Gastrocnemius medialis (tissue), 4 donors: ENCODE measurements at regions not wholly inside any gene's neighbourhood (a gene's known extent, or its start where the extent isn't known, plus 50 kb on each side); places are given as distances from the start of the nearest gene placed in this dataset.
A peak's percentile ranks its signal among the peaks of the same experiment; 100 is the strongest.

Experiments
- ATAC-seq, 2 donors: fragments of 150-250 bp; one replicate each; pipeline ENCODE4 v1.9.1; 2016
- DNase-seq, 2 donors: peaks; one replicate each; pipeline ENCODE4 v3.0.0-alpha.2; 2019
- H3K27ac ChIP-seq, 4 donors: fragments of 200-600 bp; sonication (generic); 1 replicate in 1 of 4; 2 replicates in 3 of 4; pipeline ENCODE4 v1.5.1; 2016 to 2018; ENCODE audit warnings: mild to moderate bottlenecking in 2 of 4, moderate library complexity in 1 of 4
- H3K27me3 ChIP-seq, 3 donors: fragments of 200-600 bp; sonication (generic) in 2 of 3; 1 replicate in 1 of 3; 2 replicates in 2 of 3; pipeline versions ENCODE4 v1.5.1 to v1.6.0; 2016 to 2019; ENCODE audit warnings: mild to moderate bottlenecking in 1 of 3, moderate library complexity in 1 of 3
- H3K36me3 ChIP-seq, 2 donors: fragments of 200-600 bp; sonication (generic) in 1 of 2; one replicate each; pipeline ENCODE4 v1.5.1; 2017 to 2018
- H3K4me1 ChIP-seq, 2 donors: fragments of 200-600 bp; sonication (generic) in 1 of 2; one replicate each; pipeline ENCODE4 v1.5.1; 2016 to 2017; ENCODE audit warnings: mild to moderate bottlenecking in 2 of 2
- H3K4me3 ChIP-seq, 4 donors: fragments of 200-600 bp; sonication (generic) in 3 of 4; 1 replicate in 1 of 4; 2 replicates in 3 of 4; pipeline ENCODE4 v1.5.1; 2016 to 2019; ENCODE audit warnings: mild to moderate bottlenecking in 2 of 4
- H3K9me3 ChIP-seq, 3 donors: fragments of 200-600 bp; sonication (generic) in 2 of 3; 1 replicate in 1 of 3; 2 replicates in 2 of 3; pipeline ENCODE4 v1.5.1; 2016 to 2019
- POLR2A ChIP-seq, 2 donors: fragments of 450-650 bp; IDR thresholded peaks; one replicate each; pipeline ENCODE4 v1.6.1; 2017; ENCODE audit warnings: antibody characterized with exemption in 2 of 2, mild to moderate bottlenecking in 2 of 2, moderate library complexity in 2 of 2
- in situ Hi-C, 4 donors: fragments of 200-750 bp; cut with MboI; loops; one replicate each; pipeline versions ENCODE4 v1.15.0 to v1.8.0; 2017; ENCODE audit warnings: low sequenced_read_pairs in 4 of 4
- intact Hi-C: fragments of 100-400 bp; cut with DNase I; formaldehyde crosslinking; loops from one replicate; pipeline ENCODE4 v1.15.1; 2023; ENCODE audit warnings: low total_unique reads
- TF ChIP-seq, protein P1 (sequence below), 5 experiments: fragments of 450-650 bp in 3 of 5; fragments of 200-600 bp in 2 of 5; sonication (generic) in 2 of 5; IDR thresholded peaks in 4 of 5; conservative IDR thresholded peaks in 1 of 5; 1 replicate in 4 of 5; 2 replicates in 1 of 5; pipeline ENCODE4 v1.5.1; 2016 to 2019; ENCODE audit warnings: antibody characterized with exemption in 5 of 5, mild to moderate bottlenecking in 3 of 5, moderate library complexity in 3 of 5

DNA sequence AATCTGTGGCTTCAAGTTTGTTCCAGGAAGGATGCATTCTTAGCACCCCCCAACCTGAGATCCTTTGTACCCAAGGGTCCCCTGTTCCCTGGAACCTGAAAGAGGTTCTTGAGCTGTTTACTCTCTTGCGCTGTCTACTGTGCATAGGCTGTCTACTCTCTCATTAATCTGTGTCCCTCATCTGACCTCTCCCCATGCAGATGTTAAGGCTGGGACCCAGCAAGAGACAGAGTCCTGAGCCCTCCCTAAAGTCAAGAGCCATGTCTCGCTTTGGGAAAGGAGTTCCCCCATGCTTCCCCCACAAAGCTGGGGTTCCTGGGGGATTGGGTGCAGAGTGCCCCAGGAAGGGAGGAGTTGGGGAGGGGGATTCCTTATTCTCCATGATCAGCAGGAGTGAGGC, 312.9 kb downstream of the CYP26B1 start:
- intact Hi-C loops (no loop called here), in situ Hi-C loops (no loop called here)
- TF ChIP-seq, protein P1, sequence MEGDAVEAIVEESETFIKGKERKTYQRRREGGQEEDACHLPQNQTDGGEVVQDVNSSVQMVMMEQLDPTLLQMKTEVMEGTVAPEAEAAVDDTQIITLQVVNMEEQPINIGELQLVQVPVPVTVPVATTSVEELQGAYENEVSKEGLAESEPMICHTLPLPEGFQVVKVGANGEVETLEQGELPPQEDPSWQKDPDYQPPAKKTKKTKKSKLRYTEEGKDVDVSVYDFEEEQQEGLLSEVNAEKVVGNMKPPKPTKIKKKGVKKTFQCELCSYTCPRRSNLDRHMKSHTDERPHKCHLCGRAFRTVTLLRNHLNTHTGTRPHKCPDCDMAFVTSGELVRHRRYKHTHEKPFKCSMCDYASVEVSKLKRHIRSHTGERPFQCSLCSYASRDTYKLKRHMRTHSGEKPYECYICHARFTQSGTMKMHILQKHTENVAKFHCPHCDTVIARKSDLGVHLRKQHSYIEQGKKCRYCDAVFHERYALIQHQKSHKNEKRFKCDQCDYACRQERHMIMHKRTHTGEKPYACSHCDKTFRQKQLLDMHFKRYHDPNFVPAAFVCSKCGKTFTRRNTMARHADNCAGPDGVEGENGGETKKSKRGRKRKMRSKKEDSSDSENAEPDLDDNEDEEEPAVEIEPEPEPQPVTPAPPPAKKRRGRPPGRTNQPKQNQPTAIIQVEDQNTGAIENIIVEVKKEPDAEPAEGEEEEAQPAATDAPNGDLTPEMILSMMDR (IDR thresholded peaks at IDR 0.05 in 4 of 5, conservative IDR thresholded peaks at IDR 0.05 in 1 of 5), result no peak
- H3K4me1 ChIP-seq, result peaks cover 0 to 14% of the 10 kb centered on the region in 2 donors
- H3K27me3 ChIP-seq, result no peaks in the 10 kb centered on the region
- no peaks in the 10 kb centered on the region for H3K9me3 ChIP-seq
- DNase-seq (no peak), ATAC-seq (no peak)
- H3K27ac ChIP-seq, result peak overlapping the region in 1 of 4 donors; percentile 24
- no peak overlapping the region for H3K4me3 ChIP-seq
- H3K36me3 ChIP-seq, result no peaks in the 10 kb centered on the region

DNA sequence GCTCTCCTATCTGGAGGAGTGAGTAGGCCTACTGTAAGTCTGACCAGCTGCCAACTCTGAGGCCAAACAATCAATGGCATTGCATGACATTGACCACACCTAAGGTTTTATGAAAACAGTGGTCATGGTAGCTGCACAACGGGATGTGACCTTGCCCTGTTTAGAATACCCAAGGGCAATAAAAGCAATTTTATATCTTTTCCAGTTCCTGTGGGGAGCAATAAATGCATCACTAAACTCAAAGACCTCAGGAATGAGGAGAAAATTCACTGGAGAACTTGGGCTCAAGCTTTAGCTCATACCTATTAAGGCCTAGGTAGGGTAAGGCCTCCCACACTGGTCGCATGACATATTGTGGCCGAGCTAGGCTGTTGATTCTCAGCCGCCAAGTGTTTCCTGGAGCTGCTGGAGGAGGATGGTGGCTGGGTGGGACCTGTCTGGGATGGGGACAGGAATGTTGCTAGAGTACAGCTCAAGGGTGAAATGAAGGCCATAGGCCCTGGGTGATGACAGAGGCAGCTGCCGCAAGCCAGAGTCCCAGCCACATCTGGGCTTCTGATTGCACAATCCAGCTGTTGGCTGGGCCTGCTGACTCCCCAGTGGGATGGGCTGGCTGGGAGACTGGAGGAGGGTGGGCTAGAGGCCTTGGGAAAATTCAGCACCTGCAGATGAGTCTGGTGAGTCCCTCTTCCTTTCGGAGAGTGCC, 313.7 kb downstream of the CYP26B1 start:
- peaks cover 0 to 14% of the 10 kb centered on the region in 2 donors for H3K4me1 ChIP-seq
- no peak overlapping the region for H3K4me3 ChIP-seq
- DNase-seq (peak; percentile 44 to 75), ATAC-seq (peak; percentile 79 to 85)
- intact Hi-C loops, result no loop called here
- no peaks in the 10 kb centered on the region for H3K36me3 ChIP-seq
- TF ChIP-seq POLR2A (IDR thresholded peaks at IDR 0.05), result no peak
- TF ChIP-seq, protein P1 (IDR thresholded peaks at IDR 0.05 in 4 of 5, conservative IDR thresholded peaks at IDR 0.05 in 1 of 5), result no peak
- in situ Hi-C loops, result no loop called here
- peak overlapping the region in 1 of 4 donors; percentile 24 for H3K27ac ChIP-seq
- no peaks in the 10 kb centered on the region for H3K27me3 ChIP-seq
- H3K9me3 ChIP-seq, result no peaks in the 10 kb centered on the region

DNA sequence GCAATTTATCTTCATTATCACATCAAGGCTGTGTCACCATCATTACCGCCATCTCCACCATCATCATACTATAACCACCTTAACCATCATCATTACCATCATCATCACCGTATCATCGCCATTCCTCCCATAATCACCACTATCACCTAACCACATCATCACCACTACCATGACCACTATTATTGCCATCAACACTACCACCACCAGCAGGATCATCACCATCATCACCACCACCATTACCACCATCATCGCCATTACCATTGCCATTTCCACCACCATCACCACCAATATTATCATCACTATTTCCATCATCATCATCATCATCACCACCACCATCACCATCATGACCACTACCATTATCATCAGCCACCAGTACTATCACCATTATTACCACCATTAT, 314.4 kb downstream of the CYP26B1 start:
- intact Hi-C loops (no loop called here), in situ Hi-C loops (no loop called here)
- no peak for TF ChIP-seq POLR2A (IDR thresholded peaks at IDR 0.05)
- TF ChIP-seq, protein P1 (IDR thresholded peaks at IDR 0.05 in 4 of 5, conservative IDR thresholded peaks at IDR 0.05 in 1 of 5), result no peak
- no peak for DNase-seq
- Histone ChIP-seq H3K4me3 (no peak overlapping the region), H3K9me3 (no peaks in the 10 kb centered on the region), H3K27ac (no peak overlapping the region), H3K4me1 (peaks cover 0 to 14% of the 10 kb centered on the region in 2 donors), H3K27me3 (no peaks in the 10 kb centered on the region), H3K36me3 (no peaks in the 10 kb centered on the region)
- no peak for ATAC-seq

DNA sequence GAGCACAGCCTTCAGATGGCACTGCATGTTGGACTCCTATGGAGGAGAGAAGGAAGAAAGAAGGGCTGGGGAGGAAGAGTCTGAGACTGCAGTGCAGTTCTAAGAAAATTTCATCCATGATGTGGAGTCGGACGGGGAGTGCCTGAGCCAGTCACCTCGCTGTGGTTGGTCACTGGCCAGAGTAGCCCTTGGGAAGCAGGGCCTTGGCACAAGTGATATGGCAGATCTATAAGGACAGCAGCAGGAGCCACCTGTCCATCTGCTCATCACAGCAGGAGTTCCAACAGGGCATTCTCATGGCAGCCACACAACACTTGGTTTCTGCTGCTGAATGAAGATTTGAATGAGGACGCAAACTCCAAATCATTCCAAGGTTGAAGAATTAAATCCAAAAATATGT, 314.8 kb downstream of the CYP26B1 start:
- H3K27me3 ChIP-seq, result no peaks in the 10 kb centered on the region
- in situ Hi-C loops (no loop called here), intact Hi-C loops (no loop called here)
- no peaks in the 10 kb centered on the region for H3K9me3 ChIP-seq
- ATAC-seq, result no peak
- peaks cover 0 to 14% of the 10 kb centered on the region in 2 donors for H3K4me1 ChIP-seq
- TF ChIP-seq POLR2A (IDR thresholded peaks at IDR 0.05), result no peak
- TF ChIP-seq, protein P1 (IDR thresholded peaks at IDR 0.05 in 4 of 5, conservative IDR thresholded peaks at IDR 0.05 in 1 of 5), result no peak
- DNase-seq, result no peak
- no peaks in the 10 kb centered on the region for H3K36me3 ChIP-seq
- H3K4me3 ChIP-seq, result no peak overlapping the region
- H3K27ac ChIP-seq, result no peak overlapping the region

DNA sequence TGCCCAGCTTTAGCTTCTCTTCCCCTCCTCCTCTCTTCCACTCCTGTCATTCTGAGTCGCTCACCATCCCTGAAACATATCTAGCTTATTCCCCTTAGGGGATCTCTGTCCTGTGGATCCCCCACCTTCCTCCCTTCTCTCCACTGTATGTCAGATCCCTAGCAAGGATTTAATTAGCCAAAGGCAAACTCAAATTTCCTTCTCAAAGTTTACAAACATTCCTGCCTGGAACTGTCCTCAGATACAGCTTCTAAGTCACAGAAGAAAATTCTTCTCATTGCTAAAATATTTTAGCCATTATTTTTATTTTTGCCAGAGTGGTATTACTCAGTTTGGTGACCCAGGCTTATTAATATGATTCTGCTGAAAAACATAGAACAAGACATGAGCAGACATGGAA, 315.3 kb downstream of the CYP26B1 start:
- in situ Hi-C loops (no loop called here), intact Hi-C loops (no loop called here)
- Histone ChIP-seq H3K4me1 (peaks cover 0 to 14% of the 10 kb centered on the region in 2 donors), H3K36me3 (no peaks in the 10 kb centered on the region), H3K27me3 (no peaks in the 10 kb centered on the region), H3K27ac (no peak overlapping the region), H3K4me3 (no peak overlapping the region), H3K9me3 (no peaks in the 10 kb centered on the region)
- no peak for DNase-seq
- no peak for ATAC-seq
- TF ChIP-seq, protein P1 (IDR thresholded peaks at IDR 0.05 in 4 of 5, conservative IDR thresholded peaks at IDR 0.05 in 1 of 5), result no peak
